ENCODE measurements at regions not wholly inside any gene's neighbourhood (a gene's known extent, or its start where the extent isn't known, plus 50 kb on each side); places are given as distances from the start of the nearest gene placed in this dataset.

- DNase-seq (ENCODE audit: low spot score) = no peak
Observed at GRCh38 chr3:103365467-103365866, 930.7 kb downstream of the ZPLD1 start.

DNA sequence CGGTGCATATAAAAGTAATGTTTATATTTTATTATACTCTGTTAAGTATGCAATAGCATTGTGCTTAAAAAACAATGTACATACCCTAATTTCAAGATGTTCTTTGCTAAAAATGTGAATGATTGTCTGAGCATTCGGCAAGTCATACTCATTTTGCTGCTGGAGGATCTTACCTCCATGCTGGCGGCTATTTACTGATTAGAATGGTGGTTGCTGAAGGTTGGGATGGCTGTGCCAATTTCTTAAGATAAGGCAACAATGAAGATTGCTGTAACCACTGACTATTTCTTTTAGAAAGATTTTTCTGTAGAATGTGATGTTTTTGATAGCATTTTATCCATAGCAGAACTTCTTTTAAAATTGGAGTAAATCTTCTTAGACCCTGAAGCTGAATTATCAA lies 932.7 kb downstream of the ZPLD1 start:
- DNase-seq (ENCODE audit: low spot score) = no peak

DNA sequence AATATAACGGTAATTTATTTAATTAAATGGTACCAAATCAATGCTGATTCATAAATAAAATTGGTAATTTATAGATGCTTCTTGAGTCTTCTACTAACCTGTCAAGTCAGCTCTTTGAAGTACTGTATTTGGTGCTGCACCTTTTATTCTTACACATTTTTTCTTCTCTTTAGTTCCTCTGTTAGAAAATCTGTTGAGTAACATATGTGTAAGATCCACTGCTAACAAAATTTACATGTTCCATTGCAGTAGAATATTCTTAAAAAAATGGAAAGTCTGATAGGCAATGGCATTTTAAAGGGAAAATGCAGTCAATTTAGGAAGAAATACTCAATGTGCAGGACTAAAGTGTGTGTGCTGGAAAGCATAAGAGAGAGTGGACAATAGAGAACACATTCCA lies 936.6 kb downstream of the ZPLD1 start:
- DNase-seq (ENCODE audit: low spot score) = no peak

DNA sequence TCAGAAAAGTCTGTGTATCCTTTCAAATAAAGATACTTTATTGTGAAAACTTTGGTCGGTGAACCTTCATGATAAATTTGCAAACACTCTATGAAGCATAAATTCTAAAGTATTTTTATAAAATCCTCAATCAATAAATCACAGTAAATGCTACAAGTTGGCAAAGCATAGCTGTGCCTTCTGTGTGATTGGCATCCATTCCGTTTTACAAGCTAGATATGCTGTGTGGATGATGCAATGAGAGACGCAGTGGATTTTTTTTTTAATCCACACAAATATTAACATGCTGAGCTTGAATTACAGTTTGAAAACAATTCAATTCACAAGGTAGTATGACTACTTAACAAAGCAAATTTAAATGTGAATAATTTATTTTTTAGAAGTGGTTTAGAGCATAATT lies 937.2 kb downstream of the ZPLD1 start:
- DNase-seq (ENCODE audit: low spot score) = no peak

DNA sequence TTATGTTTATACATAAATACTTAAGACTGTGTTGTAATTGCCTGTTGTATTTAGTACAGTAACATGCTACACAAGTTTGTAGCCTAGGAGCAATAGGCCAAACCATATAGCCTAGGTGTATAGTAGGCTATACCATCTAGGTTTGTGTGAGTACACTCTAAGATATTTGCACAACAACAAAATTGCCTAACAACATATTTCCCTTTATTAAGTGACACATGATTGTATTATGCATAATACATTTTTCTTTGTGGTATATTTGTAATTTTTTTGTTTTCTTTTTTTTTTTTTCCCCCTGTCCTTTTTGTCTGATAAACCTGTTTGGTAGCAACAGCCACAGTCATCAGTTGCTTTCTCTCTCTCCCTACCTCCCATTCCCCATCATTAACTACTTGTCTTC lies 945.6 kb downstream of the ZPLD1 start:
- DNase-seq (ENCODE audit: low spot score) = no peak

- no peak for DNase-seq (ENCODE audit: low spot score)
Observed at GRCh38 chr3:103381296-103382079, 946.7 kb downstream of the ZPLD1 start.

- no peak for DNase-seq (ENCODE audit: low spot score)
Observed at GRCh38 chr3:103385961-103386656, 951.3 kb downstream of the ZPLD1 start.

DNA sequence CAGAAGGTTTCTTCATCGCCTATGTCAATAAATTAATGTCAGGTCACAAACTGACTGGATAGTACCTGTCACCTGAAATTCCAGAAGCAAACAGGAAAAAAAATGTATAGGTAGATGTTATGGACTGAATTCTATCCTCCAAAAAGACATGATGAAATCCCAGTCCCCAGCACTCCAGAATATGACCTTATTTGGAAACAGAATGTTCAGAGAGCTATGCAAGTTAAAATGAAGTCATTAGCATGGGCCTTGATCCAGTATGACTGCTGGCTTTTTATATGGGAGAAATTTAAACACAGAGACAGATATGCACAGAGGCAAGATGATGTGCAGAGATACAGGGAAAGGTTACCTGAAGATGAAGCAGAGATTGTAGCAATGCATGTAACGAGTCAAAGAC lies 953.4 kb downstream of the ZPLD1 start:
- no peak for DNase-seq (ENCODE audit: low spot score)

GRCh38 chr3:103389356-103389755 lies 954.5 kb downstream of the ZPLD1 start:
- DNase-seq (ENCODE audit: low spot score) = no peak

GRCh38 chr3:103393395-103394186 lies 958.8 kb downstream of the ZPLD1 start:
- no peak for DNase-seq (ENCODE audit: low spot score)

- DNase-seq (ENCODE audit: low spot score) = no peak
Observed at GRCh38 chr3:103403191-103403590, 968.4 kb downstream of the ZPLD1 start.

GRCh38 chr3:103406320-103406850 lies 971.6 kb downstream of the ZPLD1 start:
- DNase-seq (ENCODE audit: low spot score) = no peak

DNA sequence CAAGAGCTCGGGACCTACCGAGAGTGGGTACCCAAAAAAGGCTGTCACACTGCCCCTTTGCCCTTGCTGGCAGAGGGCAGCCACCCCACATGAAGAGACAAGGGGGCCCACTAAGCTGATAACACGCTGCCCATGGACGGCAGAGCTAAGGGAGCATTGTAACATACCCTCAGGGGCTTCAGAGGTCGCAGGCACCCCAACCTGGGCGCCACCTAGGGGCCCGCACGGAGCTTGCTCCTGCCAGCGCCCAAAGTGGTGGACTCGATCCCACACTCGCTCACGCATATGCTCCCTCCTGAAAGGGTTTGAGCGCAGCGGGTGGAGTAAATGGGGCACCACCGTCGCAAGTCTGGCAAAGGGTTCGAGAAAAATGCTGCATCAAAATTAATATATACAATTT lies 975.4 kb downstream of the ZPLD1 start:
- no peak for DNase-seq (ENCODE audit: low spot score)

GRCh38 chr3:103421460-103421859 lies 986.6 kb downstream of the ZPLD1 start:
- no peak for DNase-seq (ENCODE audit: low spot score)

DNA sequence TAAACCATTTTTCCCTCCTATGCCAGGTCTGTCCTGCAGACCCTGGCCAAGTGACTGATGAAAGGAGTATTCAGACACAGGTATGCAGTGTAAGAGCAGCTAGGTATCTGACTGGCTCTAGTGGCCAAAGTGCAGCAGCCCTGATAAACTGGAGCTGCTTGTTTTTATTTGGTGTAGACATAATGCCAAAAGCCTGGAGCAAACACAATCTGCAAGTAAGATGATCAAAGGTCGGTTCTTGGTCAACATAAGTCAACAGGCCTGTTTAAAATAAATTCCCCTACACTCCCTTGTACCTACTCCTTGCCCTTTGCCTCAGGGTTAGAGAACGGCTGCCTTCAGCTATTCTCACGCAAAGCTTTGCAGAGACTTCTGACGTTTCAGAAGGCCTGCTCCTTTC lies 1003.1 kb downstream of the ZPLD1 start:
- DNase-seq (ENCODE audit: low spot score) = no peak

DNA sequence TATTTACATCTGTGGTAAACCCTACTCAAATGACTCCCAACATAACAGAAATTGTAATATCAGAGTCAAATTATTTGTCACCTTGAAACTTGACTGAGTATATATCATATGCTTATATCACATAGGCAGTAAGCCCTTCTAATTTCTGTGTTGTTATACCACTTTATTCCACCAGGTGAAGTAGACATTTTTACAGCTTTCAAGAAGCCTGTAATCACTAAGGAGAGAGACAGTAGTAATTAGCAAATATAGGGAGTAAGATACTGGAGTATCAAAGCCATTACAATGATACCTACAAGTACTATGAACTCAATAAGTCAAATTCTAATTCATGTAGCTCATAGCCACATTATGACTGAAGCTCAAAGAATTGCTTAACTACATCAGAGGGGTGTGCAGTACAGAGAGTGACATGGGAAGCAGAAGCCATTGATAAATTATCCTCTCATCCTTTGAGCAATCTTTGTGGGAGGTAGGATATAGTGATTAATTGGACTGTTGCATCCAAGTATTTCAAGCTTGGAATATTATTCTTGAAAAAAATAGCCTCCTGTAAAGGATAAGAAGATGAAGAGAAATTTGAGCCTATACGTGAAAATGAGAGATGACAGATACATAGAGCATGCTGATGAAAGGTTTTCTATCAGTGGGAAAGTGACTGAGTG lies 1005.9 kb downstream of the ZPLD1 start:
- no peak for DNase-seq (ENCODE audit: low spot score)

DNA sequence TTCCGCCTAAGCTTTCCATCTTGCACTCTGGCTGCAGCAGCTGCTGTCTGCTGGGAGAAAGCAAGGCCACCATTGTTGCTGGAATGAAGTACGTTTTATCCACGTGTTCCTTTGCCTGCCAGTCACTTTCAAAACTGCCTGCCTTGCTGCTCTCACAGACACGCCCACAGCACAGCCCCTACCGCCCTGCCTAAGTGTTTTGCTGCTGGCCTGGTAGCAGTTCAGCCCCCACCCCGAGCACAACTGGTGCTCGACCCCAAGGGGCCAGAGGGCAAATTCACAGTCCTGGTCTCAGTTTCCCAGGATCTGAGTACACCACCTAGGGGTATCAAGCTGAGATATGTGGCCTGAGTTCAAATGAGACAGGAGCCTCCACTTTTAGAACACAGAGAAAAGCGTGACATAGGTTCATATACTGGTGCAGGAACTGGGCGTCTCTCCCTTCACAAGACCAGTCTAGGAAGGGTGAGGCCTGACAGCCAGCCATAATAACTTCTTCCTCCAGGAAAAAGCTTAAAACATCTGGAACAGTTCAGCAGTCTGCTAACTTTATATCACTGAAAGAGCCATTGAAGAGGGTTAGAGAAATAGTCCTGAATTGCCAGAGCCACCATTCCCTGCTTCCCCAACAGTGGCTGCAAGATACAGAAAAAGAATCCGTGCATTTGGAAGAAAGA lies 1012.3 kb downstream of the ZPLD1 start:
- DNase-seq (ENCODE audit: low spot score) = no peak

DNA sequence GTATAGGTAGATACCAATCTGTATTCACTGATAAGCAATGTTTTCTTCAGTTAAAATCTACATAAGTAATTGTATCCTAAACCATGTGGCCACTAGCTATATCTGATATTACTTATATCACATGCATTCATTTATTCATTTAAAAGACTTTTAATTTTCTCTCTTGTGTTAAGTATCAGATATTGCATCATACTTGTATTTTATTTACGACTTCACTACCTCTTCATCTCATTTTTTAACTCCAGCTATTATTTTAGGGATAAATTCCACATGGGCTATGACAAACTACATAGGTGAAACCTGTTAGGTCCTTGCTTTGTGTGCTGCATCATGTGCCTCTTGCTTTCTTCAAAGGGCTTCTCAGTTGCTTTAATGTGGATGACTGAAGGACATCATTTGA lies 1018.3 kb downstream of the ZPLD1 start:
- DNase-seq (ENCODE audit: low spot score) = no peak

GRCh38 chr3:103459815-103460214 lies 1025.0 kb downstream of the ZPLD1 start:
- no peak for DNase-seq (ENCODE audit: low spot score)

- no peak for DNase-seq (ENCODE audit: low spot score)
Observed at GRCh38 chr3:103470498-103470897, 1035.7 kb downstream of the ZPLD1 start.

DNA sequence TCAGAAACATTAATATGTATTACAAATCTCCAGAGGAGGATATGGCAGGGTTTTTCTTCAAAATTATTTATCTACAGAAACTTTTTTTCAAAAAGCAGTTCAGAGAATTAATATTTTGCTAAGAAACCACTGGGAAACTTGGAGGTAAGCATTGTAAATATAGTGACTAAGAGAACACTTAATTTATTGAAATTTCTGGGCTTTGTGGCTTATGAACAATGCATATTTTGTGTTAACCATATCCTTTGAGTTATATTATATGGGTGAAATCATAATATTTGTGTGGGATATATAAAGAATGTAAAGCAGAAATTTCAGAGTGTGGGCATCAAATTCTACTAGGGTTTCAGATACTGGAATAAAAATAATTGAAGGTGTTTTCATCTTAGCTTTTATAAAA lies 1059.2 kb downstream of the ZPLD1 start:
- no peak for DNase-seq (ENCODE audit: low spot score)

DNA sequence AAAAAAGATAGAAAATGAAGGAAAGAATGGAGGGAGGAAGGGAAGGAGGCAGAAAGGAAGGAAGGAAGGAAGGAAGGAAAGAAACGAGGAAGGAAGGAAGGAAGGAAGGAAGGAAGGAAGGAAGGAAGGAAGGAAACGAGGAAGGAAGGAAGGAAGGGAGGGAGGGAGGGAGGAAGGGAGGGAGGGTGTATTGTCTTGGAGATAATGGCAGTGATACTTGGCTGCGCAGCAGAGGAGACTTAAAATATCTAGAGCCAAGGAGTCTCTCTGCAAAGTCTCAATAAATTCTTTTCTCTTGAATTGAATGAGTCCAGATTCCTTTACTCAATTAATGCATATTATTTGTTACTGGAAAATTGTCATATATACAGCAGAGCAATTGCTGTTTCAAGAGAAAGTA lies 1059.7 kb downstream of the ZPLD1 start:
- no peak for DNase-seq (ENCODE audit: low spot score)
